ENCODE measurements at regions not wholly inside any gene's neighbourhood (a gene's known extent, or its start where the extent isn't known, plus 50 kb on each side); places are given as distances from the start of the nearest gene placed in this dataset.

- no peak overlapping the region for H3K4me3 ChIP-seq
- intact Hi-C loops (cut with DNase I): no loop called here
- no peaks in the 10 kb centered on the region for H3K36me3 ChIP-seq
- TF ChIP-seq POLR2A (IDR thresholded peaks at IDR 0.05): no peak
- TF ChIP-seq, protein P1, sequence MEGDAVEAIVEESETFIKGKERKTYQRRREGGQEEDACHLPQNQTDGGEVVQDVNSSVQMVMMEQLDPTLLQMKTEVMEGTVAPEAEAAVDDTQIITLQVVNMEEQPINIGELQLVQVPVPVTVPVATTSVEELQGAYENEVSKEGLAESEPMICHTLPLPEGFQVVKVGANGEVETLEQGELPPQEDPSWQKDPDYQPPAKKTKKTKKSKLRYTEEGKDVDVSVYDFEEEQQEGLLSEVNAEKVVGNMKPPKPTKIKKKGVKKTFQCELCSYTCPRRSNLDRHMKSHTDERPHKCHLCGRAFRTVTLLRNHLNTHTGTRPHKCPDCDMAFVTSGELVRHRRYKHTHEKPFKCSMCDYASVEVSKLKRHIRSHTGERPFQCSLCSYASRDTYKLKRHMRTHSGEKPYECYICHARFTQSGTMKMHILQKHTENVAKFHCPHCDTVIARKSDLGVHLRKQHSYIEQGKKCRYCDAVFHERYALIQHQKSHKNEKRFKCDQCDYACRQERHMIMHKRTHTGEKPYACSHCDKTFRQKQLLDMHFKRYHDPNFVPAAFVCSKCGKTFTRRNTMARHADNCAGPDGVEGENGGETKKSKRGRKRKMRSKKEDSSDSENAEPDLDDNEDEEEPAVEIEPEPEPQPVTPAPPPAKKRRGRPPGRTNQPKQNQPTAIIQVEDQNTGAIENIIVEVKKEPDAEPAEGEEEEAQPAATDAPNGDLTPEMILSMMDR (IDR thresholded peaks at IDR 0.05): no peak
- peaks cover 5 to 43% (median 7%) of the 10 kb centered on the region in 3 donors for H3K4me1 ChIP-seq
- DNase-seq: no peak
- WGBS, 2 donors: 86 to 94% methylated on average over 3 to 10 of the region's 13 CpGs
- no peaks in the 10 kb centered on the region for H3K9me3 ChIP-seq
- no peak overlapping the region for H3K27ac ChIP-seq
- peaks cover 0 to 30% (median 0%) of the 10 kb centered on the region in 4 donors for H3K27me3 ChIP-seq
Observed at GRCh38 chr7:371119-371778, 81.3 kb downstream of the FOXL3 start.

DNA sequence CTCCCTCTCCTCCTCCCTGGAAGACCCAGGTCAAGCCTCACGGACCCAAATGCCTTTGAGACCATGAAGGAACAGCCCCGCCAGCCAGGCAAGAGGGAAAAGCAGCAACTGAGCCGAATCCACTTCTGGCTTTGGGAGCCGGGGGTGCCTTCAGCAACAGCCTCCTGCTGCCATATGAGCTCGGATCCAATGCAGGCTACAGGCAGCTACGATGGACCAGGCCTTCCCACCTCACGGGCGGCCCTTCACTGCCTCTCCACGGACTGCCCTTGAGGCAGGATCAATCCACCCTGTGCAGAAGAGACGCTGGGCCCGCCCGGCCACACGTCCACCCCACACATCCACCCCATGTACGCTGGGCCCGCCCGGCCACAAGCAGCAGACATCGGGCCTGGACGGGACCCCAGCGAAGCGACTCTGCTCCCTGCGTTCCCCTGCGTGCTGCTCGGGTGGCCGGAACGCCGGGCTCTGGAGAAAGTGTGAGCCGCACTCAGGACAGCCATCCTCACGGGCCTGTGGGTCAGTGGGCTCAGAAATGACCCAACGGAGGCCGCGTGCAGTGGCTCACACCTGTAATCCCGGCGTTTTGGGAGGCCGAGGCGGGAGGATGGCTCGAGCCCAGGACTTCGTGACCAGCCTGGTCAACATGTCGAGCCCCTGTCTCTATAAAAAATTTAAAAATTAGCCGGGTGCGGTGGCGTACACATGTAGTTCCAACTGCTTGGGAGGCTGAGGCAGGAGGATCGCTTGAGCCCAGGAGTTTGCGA lies 82.0 kb downstream of the FOXL3 start:
- H3K4me1 ChIP-seq: peaks cover 5 to 49% (median 13%) of the 10 kb centered on the region in 3 donors
- DNase-seq: no peak

GRCh38 chr7:372546-372931 lies 82.6 kb downstream of the FOXL3 start:
- H3K27ac ChIP-seq: no peak overlapping the region
- TF ChIP-seq POLR2A (IDR thresholded peaks at IDR 0.05): no peak
- WGBS, 2 donors: 80 to 83% methylated on average over 1 to 14 of the region's 15 CpGs
- H3K27me3 ChIP-seq: peaks cover 0 to 43% (median 0%) of the 10 kb centered on the region in 4 donors
- intact Hi-C loops (cut with DNase I): no loop called here
- no peak overlapping the region for H3K4me3 ChIP-seq
- DNase-seq: no peak
- no peaks in the 10 kb centered on the region for H3K9me3 ChIP-seq
- H3K36me3 ChIP-seq: no peaks in the 10 kb centered on the region
- peaks cover 5 to 52% (median 13%) of the 10 kb centered on the region in 3 donors for H3K4me1 ChIP-seq

More for the DNA sequence above, 82.0 kb downstream of the FOXL3 start:
- no peak overlapping the region for H3K27ac ChIP-seq
- no peaks in the 10 kb centered on the region for H3K9me3 ChIP-seq
- H3K27me3 ChIP-seq: peaks cover 0 to 37% (median 0%) of the 10 kb centered on the region in 4 donors
- intact Hi-C loops (cut with DNase I): no loop called here
- no peak overlapping the region for H3K4me3 ChIP-seq
- WGBS, 2 donors: 89 to 95% methylated on average over 12 to 18 of the region's 43 CpGs
- no peaks in the 10 kb centered on the region for H3K36me3 ChIP-seq
- TF ChIP-seq POLR2A (IDR thresholded peaks at IDR 0.05): no peak
- TF ChIP-seq, protein P1 (IDR thresholded peaks at IDR 0.05): no peak

- DNase-seq: no peak
- Histone ChIP-seq H3K36me3 (no peaks in the 10 kb centered on the region), H3K4me1 (peaks cover 5 to 52% (median 13%) of the 10 kb centered on the region in 3 donors), H3K27me3 (peaks cover 0 to 48% (median 0%) of the 10 kb centered on the region in 4 donors), H3K9me3 (no peaks in the 10 kb centered on the region), H3K27ac (no peak overlapping the region), H3K4me3 (no peak overlapping the region)
- WGBS, 2 donors: 64 to 79% methylated on average over 15 to 24 of the region's 39 CpGs
- intact Hi-C loops (cut with DNase I): no loop called here
- TF ChIP-seq, protein P1 (IDR thresholded peaks at IDR 0.05): no peak
- TF ChIP-seq POLR2A (IDR thresholded peaks at IDR 0.05): no peak
Observed at GRCh38 chr7:372932-373791, 83.2 kb downstream of the FOXL3 start.

DNA sequence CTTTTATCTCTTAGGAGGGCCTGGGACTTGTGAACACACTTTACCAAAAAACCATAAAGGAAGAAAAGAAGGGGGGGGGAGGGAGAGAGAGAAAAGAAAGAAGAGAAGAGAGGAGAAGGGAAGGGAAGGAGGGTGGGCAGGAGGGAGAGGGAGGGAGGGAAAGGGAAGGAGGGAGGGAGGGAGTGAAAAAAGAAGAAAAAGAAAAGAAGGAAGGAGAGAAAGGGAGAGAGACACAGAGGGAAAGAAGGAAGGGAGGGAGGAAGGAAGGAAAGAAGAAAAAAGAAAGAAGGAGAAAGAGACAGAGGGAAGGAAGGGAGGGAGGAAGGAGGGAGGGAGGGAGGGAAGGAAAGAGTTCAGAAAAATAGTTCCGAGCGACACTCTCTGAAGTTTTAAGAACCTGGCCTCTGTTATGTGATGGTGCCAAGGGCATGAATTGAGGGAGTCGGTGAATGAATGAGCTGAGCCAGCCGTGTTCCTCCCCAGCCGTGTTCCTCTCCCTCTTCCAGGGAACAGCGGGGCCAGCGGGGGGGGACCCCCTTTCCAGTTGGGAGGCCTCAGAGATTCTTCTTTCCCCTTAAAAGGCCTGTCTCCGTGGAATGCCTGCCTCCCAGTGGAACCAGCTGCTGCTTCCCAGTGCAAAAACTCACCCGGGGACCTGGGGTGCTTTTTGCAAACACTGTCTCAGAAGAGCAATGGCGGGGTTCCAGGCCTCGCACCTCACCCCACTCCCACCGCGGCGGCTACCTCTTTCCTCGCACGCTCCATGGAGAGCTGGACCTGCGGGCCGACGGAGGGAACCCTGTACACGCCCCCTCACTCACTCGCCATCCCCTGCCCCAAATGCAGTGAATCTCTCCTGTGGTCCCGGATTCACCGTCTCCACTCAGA lies 84.1 kb downstream of the FOXL3 start:
- Histone ChIP-seq H3K27ac (no peak overlapping the region), H3K36me3 (no peaks in the 10 kb centered on the region), H3K27me3 (peaks cover 0 to 52% (median 0%) of the 10 kb centered on the region in 4 donors), H3K9me3 (no peaks in the 10 kb centered on the region), H3K4me1 (peaks cover 5 to 49% (median 16%) of the 10 kb centered on the region in 3 donors), H3K4me3 (no peak overlapping the region)
- no peak for DNase-seq
- intact Hi-C loops (cut with DNase I): no loop called here
- WGBS, 2 donors: 57 to 73% methylated on average over 7 to 9 of the region's 23 CpGs
- TF ChIP-seq POLR2A (IDR thresholded peaks at IDR 0.05): no peak
- TF ChIP-seq, protein P1 (IDR thresholded peaks at IDR 0.05): no peak
